ENCODE measurements at regions not wholly inside any gene's neighbourhood (a gene's known extent, or its start where the extent isn't known, plus 50 kb on each side); places are given as distances from the start of the nearest gene placed in this dataset.

GRCh38 chr1:24236789-24237371, 49.8 kb upstream of the IFNLR1 start:
- TF ChIP-seq POLR2A (IDR thresholded peaks at IDR 0.05) = no peak
- no peak for TF ChIP-seq CTCF (IDR thresholded peaks at IDR 0.05)

All from body of pancreas (tissue), 4 donors.